ENCODE measurements at regions not wholly inside any gene's neighbourhood (a gene's known extent, or its start where the extent isn't known, plus 50 kb on each side); places are given as distances from the start of the nearest gene placed in this dataset.

- CTCF ChIA-PET, result no interaction called here
- dilution Hi-C loops (cut with MboI; ENCODE audit: extremely low pct_ligation_motif_present, low sequenced_read_pairs), result no loop called here
Observed at GRCh38 chr2:129176375-129176774, 803.1 kb upstream of the RAB6C start.

More at GRCh38 chr2:129176375-129176774, 803.1 kb upstream of the RAB6C start:
- FAIRE-seq, result no peak
- Histone ChIP-seq H3K27ac (ENCODE audit: insufficient read depth, low read depth, low read length) (no peak overlapping the region), H3K4me2 (ENCODE audit: insufficient read depth, low read length) (no peak overlapping the region), H3K27me3 (ENCODE audit: control insufficient read depth in 2 of 2, insufficient read depth in 2 of 2, low read length in 2 of 2) (no peaks in the 10 kb centered on the region), H3K36me3 (ENCODE audit: control insufficient read depth in 2 of 2, extremely low read depth in 1 of 2, insufficient read depth in 2 of 2, low read length in 2 of 2) (no peaks in the 10 kb centered on the region), H4K20me1 (replicated peaks; ENCODE audit: control insufficient read depth, extremely low read depth, insufficient read depth, low read length) (no peaks in the 10 kb centered on the region), H2AFZ (ENCODE audit: low read depth, low read length) (no peak overlapping the region), H3K9me3 (replicated peaks; ENCODE audit: control insufficient read depth, insufficient read depth, low read length) (peaks cover 2% of the 10 kb centered on the region), H3K4me1 (ENCODE audit: control insufficient read depth, extremely low read depth, insufficient read depth, low read length) (no peaks in the 10 kb centered on the region), H3K4me3 (replicated peaks in 1 of 3; ENCODE audit: insufficient read depth in 1 of 3, low read depth in 1 of 3, low read length in 3 of 3) (no peak overlapping the region), H3K9me1 (replicated peaks; ENCODE audit: control insufficient read depth, extremely low read depth, insufficient read depth, low read length) (no peaks in the 10 kb centered on the region), H3K79me2 (ENCODE audit: control insufficient read depth, insufficient read depth, low read length) (no peaks in the 10 kb centered on the region), H3K9ac (replicated peaks; ENCODE audit: extremely low read depth, insufficient read depth, low read length) (no peak overlapping the region)
- POLR2A ChIA-PET, result no interaction called here
- no peak for DNase-seq (ENCODE audit: low read depth, low spot score)
- BruUV-seq (replicated peaks), result no TSS peak
- intact Hi-C loops (cut with micrococcal nuclease), result no loop called here
- TF ChIP-seq POLR2A (IDR thresholded peaks at IDR 0.05; ENCODE audit: low read depth, low read length) (no peak), CTCF (IDR thresholded peaks at IDR 0.05; ENCODE audit: extremely low read depth in 1 of 2, insufficient read depth in 1 of 2, low read depth in 1 of 2, low read length in 2 of 2) (no peak), EZH2 (IDR thresholded peaks at IDR 0.05; ENCODE audit: borderline replicate concordance, low read depth, low read length, severe bottlenecking) (no peak)
- TF ChIP-seq, protein P1, sequence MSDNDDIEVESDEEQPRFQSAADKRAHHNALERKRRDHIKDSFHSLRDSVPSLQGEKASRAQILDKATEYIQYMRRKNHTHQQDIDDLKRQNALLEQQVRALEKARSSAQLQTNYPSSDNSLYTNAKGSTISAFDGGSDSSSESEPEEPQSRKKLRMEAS (IDR thresholded peaks at IDR 0.05; ENCODE audit: insufficient read depth, insufficient read length), result no peak
